ENCODE measurements at regions not wholly inside any gene's neighbourhood (a gene's known extent, or its start where the extent isn't known, plus 50 kb on each side); places are given as distances from the start of the nearest gene placed in this dataset.
"Not testable (repeated sequence)": the region's sequence is repeated elsewhere in the genome, so short reads cannot be mapped to it uniquely, and the experiment has no call there.

GRCh38 chr1:147052143-147052542, 114.0 kb downstream of the NBPF12 start:
- peaks cover 1 to 9% of the 10 kb centered on the region in 2 donors for H3K27me3 Mint-ChIP-seq
- Histone ChIP-seq H3K27me3 (replicated peaks in 1 of 2; ENCODE audit: control insufficient read depth in 2 of 2, extremely low read depth in 1 of 2, insufficient read depth in 2 of 2, low read length in 1 of 2) (no peaks in the 10 kb centered on the region), H3K36me3 (ENCODE audit: control insufficient read depth in 2 of 2, extremely low read depth in 1 of 2, insufficient read depth in 1 of 2, low read length in 1 of 2) (no peaks in the 10 kb centered on the region), H3K4me3 (ENCODE audit: control insufficient read depth in 1 of 2, extremely low read depth in 1 of 2, low read length in 1 of 2) (no peak overlapping the region), H3K27ac (ENCODE audit: low read length) (no peak overlapping the region), H3K4me1 (ENCODE audit: control insufficient read depth in 1 of 2, extremely low read depth in 1 of 2, insufficient read depth in 2 of 2, low read length in 2 of 2) (peaks cover 0 to 2% of the 10 kb centered on the region in 2 experiments), H3K9me3 (no peaks in the 10 kb centered on the region)
- no peaks in the 10 kb centered on the region for H3K36me3 Mint-ChIP-seq
- DNase-seq (no peak), ATAC-seq (replicated peaks in 1 of 4) (no peak)
- ChIA-PET POLR2A (no interaction called here), CTCF (no interaction called here)
- H3K4me1 Mint-ChIP-seq = peaks cover 3 to 10% (median 8%) of the 10 kb centered on the region in 3 donors
- WGBS (ENCODE audit: insufficient coverage) = 89% methylated on average over 6 of the region's 8 CpGs
- no peak overlapping the region for H3K27ac Mint-ChIP-seq
- H3K9me3 Mint-ChIP-seq = no peaks in the 10 kb centered on the region
- H3K4me3 Mint-ChIP-seq = no peak overlapping the region

- Histone ChIP-seq H3K4me3 (ENCODE audit: control insufficient read depth in 1 of 2, extremely low read depth in 1 of 2, low read length in 1 of 2) (no peak overlapping the region), H3K36me3 (ENCODE audit: control insufficient read depth in 2 of 2, extremely low read depth in 1 of 2, insufficient read depth in 1 of 2, low read length in 1 of 2) (no peaks in the 10 kb centered on the region), H3K27ac (ENCODE audit: low read length) (no peak overlapping the region), H3K27me3 (replicated peaks in 1 of 2; ENCODE audit: control insufficient read depth in 2 of 2, extremely low read depth in 1 of 2, insufficient read depth in 2 of 2, low read length in 1 of 2) (no peaks in the 10 kb centered on the region), H3K9me3 (no peaks in the 10 kb centered on the region), H3K4me1 (ENCODE audit: control insufficient read depth in 1 of 2, extremely low read depth in 1 of 2, insufficient read depth in 2 of 2, low read length in 2 of 2) (peaks cover 0 to 9% of the 10 kb centered on the region in 2 experiments)
- no peak overlapping the region for H3K4me3 Mint-ChIP-seq
- H3K4me1 Mint-ChIP-seq = peaks cover 14 to 20% (median 19%) of the 10 kb centered on the region in 3 donors
- ATAC-seq (replicated peaks in 1 of 4) = no peak
- WGBS (ENCODE audit: insufficient coverage) = 100% methylated on average over 4 of the region's 10 CpGs
- no peak overlapping the region for H3K27ac Mint-ChIP-seq
- no peak for DNase-seq
- H3K27me3 Mint-ChIP-seq = peaks cover 0 to 9% of the 10 kb centered on the region in 2 donors
- CTCF ChIA-PET = no interaction called here
- POLR2A ChIA-PET = no interaction called here
- H3K36me3 Mint-ChIP-seq = no peaks in the 10 kb centered on the region
- no peaks in the 10 kb centered on the region for H3K9me3 Mint-ChIP-seq
Measured at GRCh38 chr1:147051136-147051535, 113.0 kb downstream of the NBPF12 start.

- POLR2A ChIA-PET = no interaction called here
- peaks cover 0 to 9% of the 10 kb centered on the region in 2 donors for H3K27me3 Mint-ChIP-seq
Measured at GRCh38 chr1:147050654-147051053, 112.5 kb downstream of the NBPF12 start.

GRCh38 chr1:147046863-147047394, 108.8 kb downstream of the NBPF12 start:
- H3K4me1 Mint-ChIP-seq = peaks cover 34 to 36% (median 35%) of the 10 kb centered on the region in 3 donors
- H3K36me3 ChIP-seq (ENCODE audit: control insufficient read depth in 2 of 2, extremely low read depth in 1 of 2, insufficient read depth in 1 of 2, low read length in 1 of 2); H3K27me3 ChIP-seq (replicated peaks in 1 of 2; ENCODE audit: control insufficient read depth in 2 of 2, extremely low read depth in 1 of 2, insufficient read depth in 2 of 2, low read length in 1 of 2); H3K4me3 ChIP-seq (ENCODE audit: control insufficient read depth in 1 of 2, extremely low read depth in 1 of 2, low read length in 1 of 2); H3K36me3 Mint-ChIP-seq; H3K9me3 ChIP-seq; H3K4me1 ChIP-seq (ENCODE audit: control insufficient read depth in 1 of 2, extremely low read depth in 1 of 2, insufficient read depth in 2 of 2, low read length in 2 of 2); H3K9me3 Mint-ChIP-seq; H3K27me3 Mint-ChIP-seq; POLR2A ChIA-PET: not testable (repeated sequence)
- H3K27ac ChIP-seq (ENCODE audit: low read length) = peak overlapping the region; percentile 16
- WGBS (ENCODE audit: insufficient coverage) = no CpG with 5 or more reads among the region's 4 CpGs
- peak in 2 of 4 experiments; percentile 48 to 58 for ATAC-seq (replicated peaks in 1 of 4)
- CTCF ChIA-PET = interaction anchor here in 1 of 2 donors (1.0 kb wide), 1 partner anchor 195 kb away, joined by 3 read pairs; the partner anchor contains the start of gene CHD1L
- H3K4me3 Mint-ChIP-seq = peak overlapping the region in 2 of 3 donors; percentile 45 to 58
- peak in 1 of 35 experiments; percentile 12 for DNase-seq
- H3K27ac Mint-ChIP-seq = peak overlapping the region; percentile 72 to 86

More at GRCh38 chr1:147050654-147051053, 112.5 kb downstream of the NBPF12 start:
- Histone ChIP-seq H3K4me1 (ENCODE audit: control insufficient read depth in 1 of 2, extremely low read depth in 1 of 2, insufficient read depth in 2 of 2, low read length in 2 of 2) (peaks cover 0 to 9% of the 10 kb centered on the region in 2 experiments), H3K4me3 (ENCODE audit: control insufficient read depth in 1 of 2, extremely low read depth in 1 of 2, low read length in 1 of 2) (no peak overlapping the region), H3K27ac (ENCODE audit: low read length) (no peak overlapping the region), H3K9me3 (no peaks in the 10 kb centered on the region), H3K27me3 (replicated peaks in 1 of 2; ENCODE audit: control insufficient read depth in 2 of 2, extremely low read depth in 1 of 2, insufficient read depth in 2 of 2, low read length in 1 of 2) (no peaks in the 10 kb centered on the region), H3K36me3 (ENCODE audit: control insufficient read depth in 2 of 2, extremely low read depth in 1 of 2, insufficient read depth in 1 of 2, low read length in 1 of 2) (no peaks in the 10 kb centered on the region)
- CTCF ChIA-PET = no interaction called here
- no peak overlapping the region for H3K27ac Mint-ChIP-seq
- no peaks in the 10 kb centered on the region for H3K36me3 Mint-ChIP-seq
- peaks cover 0 to 3% (median 0%) of the 10 kb centered on the region in 3 donors for H3K9me3 Mint-ChIP-seq
- no peak for DNase-seq
- no peak overlapping the region for H3K4me3 Mint-ChIP-seq
- H3K4me1 Mint-ChIP-seq = peaks cover 18 to 25% (median 23%) of the 10 kb centered on the region in 3 donors
- no peak for ATAC-seq (replicated peaks in 1 of 4)
- 92% methylated on average over 17 of the region's 31 CpGs for WGBS (ENCODE audit: insufficient coverage)

DNA sequence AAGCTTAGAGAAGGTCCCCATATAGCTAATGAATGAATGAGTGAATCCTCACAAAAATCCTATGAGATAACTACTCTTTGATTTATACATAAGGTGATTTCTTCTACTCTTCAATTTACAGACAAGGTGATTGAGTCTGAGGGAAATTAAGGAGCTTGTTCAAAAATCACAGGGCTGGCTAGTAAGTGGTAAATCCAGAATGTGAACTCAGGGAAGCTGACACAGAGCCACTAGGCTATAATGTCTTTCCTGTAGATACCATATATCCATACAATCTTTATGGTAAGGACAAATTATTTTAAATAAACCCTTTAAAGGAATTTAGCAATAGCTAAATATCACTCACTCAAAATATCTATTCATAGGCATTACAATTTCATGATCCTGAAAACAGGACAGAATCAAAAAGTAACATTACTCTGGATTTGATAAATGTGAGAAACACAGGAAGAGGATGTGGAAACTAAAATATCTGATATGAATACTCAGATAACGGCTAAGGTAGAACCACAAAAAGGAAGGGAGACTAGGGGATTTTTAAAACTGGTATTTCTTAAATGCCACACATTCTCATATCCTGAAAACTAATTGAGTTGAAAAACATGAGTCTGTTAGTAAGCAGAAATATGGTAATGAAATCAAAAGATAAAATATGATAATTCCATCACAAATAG, 108.2 kb downstream of the NBPF12 start:
- Mint-ChIP-seq H3K27me3 (no peaks in the 10 kb centered on the region), H3K36me3 (no peaks in the 10 kb centered on the region), H3K27ac (peak overlapping the region; percentile 72 to 86), H3K9me3 (peaks cover 0 to 3% (median 0%) of the 10 kb centered on the region in 3 donors), H3K4me1 (peaks cover 34 to 36% (median 35%) of the 10 kb centered on the region in 3 donors), H3K4me3 (peak overlapping the region in 2 of 3 donors; percentile 45 to 58)
- Histone ChIP-seq H3K4me3 (ENCODE audit: control insufficient read depth in 1 of 2, extremely low read depth in 1 of 2, low read length in 1 of 2) (no peak overlapping the region), H3K27me3 (replicated peaks in 1 of 2; ENCODE audit: control insufficient read depth in 2 of 2, extremely low read depth in 1 of 2, insufficient read depth in 2 of 2, low read length in 1 of 2) (no peaks in the 10 kb centered on the region), H3K36me3 (ENCODE audit: control insufficient read depth in 2 of 2, extremely low read depth in 1 of 2, insufficient read depth in 1 of 2, low read length in 1 of 2) (no peaks in the 10 kb centered on the region), H3K9me3 (no peaks in the 10 kb centered on the region), H3K4me1 (ENCODE audit: control insufficient read depth in 1 of 2, extremely low read depth in 1 of 2, insufficient read depth in 2 of 2, low read length in 2 of 2) (peaks cover 0 to 9% of the 10 kb centered on the region in 2 experiments), H3K27ac (ENCODE audit: low read length) (peak overlapping the region; percentile 16)
- CTCF ChIA-PET = interaction anchor here in 1 of 2 donors (1.0 kb wide), 1 partner anchor 196 kb away, joined by 3 read pairs; the partner anchor contains the start of gene CHD1L
- DNase-seq = peak in 1 of 35 experiments; percentile 18
- POLR2A ChIA-PET = no interaction called here
- peak in 2 of 4 experiments; percentile 67 to 70 for ATAC-seq (replicated peaks in 1 of 4)
- WGBS (ENCODE audit: insufficient coverage) = no CpG with 5 or more reads among the region's 1 CpG
